GM12891 (cell line): ENCODE measurements at regions not wholly inside any gene's neighbourhood (a gene's known extent, or its start where the extent isn't known, plus 50 kb on each side); places are given as distances from the start of the nearest gene placed in this dataset.

Source experiments
- PAX5 ChIP-seq: IDR thresholded peaks from 2 replicates; pipeline ENCODE4 v1.6.1; 2011; ENCODE audit warnings: low read length, moderate library complexity, mild to moderate bottlenecking; ENCODE audit not compliant: insufficient read depth, severe bottlenecking
- POLR2A ChIP-seq: IDR thresholded peaks from 2 replicates; pipeline ENCODE4 v1.6.1; 2011; ENCODE audit warnings: low read depth, low read length, control low read depth
- POLR2AphosphoS5 ChIP-seq: IDR thresholded peaks from 2 replicates; pipeline ENCODE4 v1.6.1; 2011; ENCODE audit warnings: low read depth, low read length, control low read depth
- POU2F2 ChIP-seq: IDR thresholded peaks from 2 replicates; pipeline ENCODE4 v1.6.1; 2011; ENCODE audit warnings: low read depth, mild to moderate bottlenecking, control low read depth, low read length, moderate library complexity
- SPI1 ChIP-seq: IDR thresholded peaks from 2 replicates; pipeline ENCODE4 v1.6.1; 2011; ENCODE audit warnings: low read depth, low read length, control low read depth
- TAF1 ChIP-seq: IDR thresholded peaks from 2 replicates; pipeline ENCODE4 v1.6.1; 2011; ENCODE audit warnings: low read depth, low read length, control low read depth

DNA sequence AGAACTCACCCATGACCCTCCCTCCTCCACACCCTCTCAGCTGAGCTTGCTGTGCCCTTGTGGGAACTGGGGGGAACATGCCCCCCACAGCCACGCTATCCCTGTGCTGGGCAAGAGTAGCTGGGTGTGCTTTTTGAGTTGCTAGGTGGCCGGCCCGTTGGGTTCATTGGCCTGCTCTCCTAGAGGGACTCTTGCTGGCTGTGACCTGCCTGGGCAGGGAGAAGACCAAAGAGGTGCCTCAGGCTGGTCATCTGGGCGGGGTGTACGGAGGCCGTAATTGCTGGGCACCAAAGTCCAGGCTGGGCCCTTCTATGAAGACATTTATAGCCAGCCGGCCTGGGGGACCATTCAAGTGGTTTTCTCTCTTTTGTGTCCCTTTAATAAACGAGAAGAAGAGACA lies 138.3 kb upstream of the ZBTB40 start:
- TF ChIP-seq POLR2A (no peak), TAF1 (no peak), POLR2AphosphoS5 (no peak), PAX5 (no peak), SPI1 (no peak), POU2F2 (no peak)
